COLO668 (cell line): ENCODE measurements at regions not wholly inside any gene's neighbourhood (a gene's known extent, or its start where the extent isn't known, plus 50 kb on each side); places are given as distances from the start of the nearest gene placed in this dataset.

Source experiments
- DNase-seq: peaks from one replicate; lab custom pipeline; 2025; ENCODE audit not compliant: unreplicated experiment; lab: John Stamatoyannopoulos, UW

GRCh38 chr20:58111310-58112016 lies 117.0 kb downstream of the ANKRD60 start:
- DNase-seq = no peak

GRCh38 chr20:58109918-58110635 lies 118.4 kb downstream of the ANKRD60 start:
- no peak for DNase-seq

- DNase-seq = no peak
Observed at GRCh38 chr20:58109126-58109880, 119.2 kb downstream of the ANKRD60 start.

GRCh38 chr20:58107533-58107932 lies 120.9 kb downstream of the ANKRD60 start:
- DNase-seq = no peak

- no peak for DNase-seq
Observed at GRCh38 chr20:58106143-58106750, 122.2 kb downstream of the ANKRD60 start.

GRCh38 chr20:58103961-58104360 lies 124.5 kb downstream of the ANKRD60 start:
- DNase-seq = no peak

GRCh38 chr20:58103517-58103904 lies 124.9 kb downstream of the ANKRD60 start:
- no peak for DNase-seq

GRCh38 chr20:58102744-58103516 lies 125.5 kb downstream of the ANKRD60 start:
- no peak for DNase-seq

GRCh38 chr20:58102261-58102660 lies 126.2 kb downstream of the ANKRD60 start:
- DNase-seq = no peak

GRCh38 chr20:58100731-58101356 lies 127.6 kb downstream of the ANKRD60 start:
- DNase-seq = no peak

GRCh38 chr20:58099956-58100730 lies 128.3 kb downstream of the ANKRD60 start:
- DNase-seq = no peak

GRCh38 chr20:58099291-58099935 lies 129.0 kb downstream of the ANKRD60 start:
- DNase-seq = no peak

GRCh38 chr20:58098571-58098970 lies 129.9 kb downstream of the ANKRD60 start:
- DNase-seq = no peak

- no peak for DNase-seq
Observed at GRCh38 chr20:58097943-58098342, 130.5 kb downstream of the ANKRD60 start.

GRCh38 chr20:58097429-58097828 lies 131.0 kb downstream of the ANKRD60 start:
- DNase-seq = no peak

- DNase-seq = no peak
Observed at GRCh38 chr20:58096880-58097423, 131.5 kb downstream of the ANKRD60 start.

GRCh38 chr20:58094698-58095097 lies 133.8 kb downstream of the ANKRD60 start:
- no peak for DNase-seq

GRCh38 chr20:58094160-58094559 lies 134.3 kb downstream of the ANKRD60 start:
- no peak for DNase-seq

GRCh38 chr20:58092871-58093270 lies 135.6 kb downstream of the ANKRD60 start:
- no peak for DNase-seq
